Prostate gland (tissue), 2 donors: ENCODE measurements at regions not wholly inside any gene's neighbourhood (a gene's known extent, or its start where the extent isn't known, plus 50 kb on each side); places are given as distances from the start of the nearest gene placed in this dataset.

ENCODE experiments used
- CTCF ChIP-seq, 4 experiments: fragments of 200-600 bp in 2 of 4; fragments of 450-650 bp in 2 of 4; sonication (generic) in 2 of 4; IDR thresholded peaks; 1 replicate in 3 of 4; 2 replicates in 1 of 4; pipeline ENCODE4 v1.5.1; 2016 to 2019; ENCODE audit warnings: antibody characterized with exemption in 4 of 4, mild to moderate bottlenecking in 2 of 4, moderate library complexity in 2 of 4
- POLR2A ChIP-seq: fragments of 450-650 bp; IDR thresholded peaks from one replicate; pipeline ENCODE4 v1.6.1; 2016; ENCODE audit warnings: antibody characterized with exemption, mild to moderate bottlenecking
- POLR2AphosphoS5 ChIP-seq: sonication (generic); formaldehyde crosslinking; IDR thresholded peaks from one replicate; pipeline ENCODE4 v1.6.1; 2017; ENCODE audit warnings: antibody characterized with exemption

GRCh38 chr2:152883951-152884487 is 165.6 kb downstream of the ARL6IP6 start:
- TF ChIP-seq CTCF (IDR thresholded peaks at IDR 0.05) (no peak), POLR2A (no peak), POLR2AphosphoS5 (no peak)
